Fibroblast of gingiva (primary cell): ENCODE measurements at regions not wholly inside any gene's neighbourhood (a gene's known extent, or its start where the extent isn't known, plus 50 kb on each side); places are given as distances from the start of the nearest gene placed in this dataset.
"Not testable (repeated sequence)": the region's sequence is repeated elsewhere in the genome, so short reads cannot be mapped to it uniquely, and the experiment has no call there.

Experiments
- DNase-seq: peaks from one replicate; pipeline ENCODE4 v3.0.0-alpha.2; 2011; ENCODE audit warnings: low read depth

GRCh38 chr17:31678431-31678830 is 180.6 kb downstream of the COPRS start:
- peak; percentile 56 for DNase-seq

DNA sequence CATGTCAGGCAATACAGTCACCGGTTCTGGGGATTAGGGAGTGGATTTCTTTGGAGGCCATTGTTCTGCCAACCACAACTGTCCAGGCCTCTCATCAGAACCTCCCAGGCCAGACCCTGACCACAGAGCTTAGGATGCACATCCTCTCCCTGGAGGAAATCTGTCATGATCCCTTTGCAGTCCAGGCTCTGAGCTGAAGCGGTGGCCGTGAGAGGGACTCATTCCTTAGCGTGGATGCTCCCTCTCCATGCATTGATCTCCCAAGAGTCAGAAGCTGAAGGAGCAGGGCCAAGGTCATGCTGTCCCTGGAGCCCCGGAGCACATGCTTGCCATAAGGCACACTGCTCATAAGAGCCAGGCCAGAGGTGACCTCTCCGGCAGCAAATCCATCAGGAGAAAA is 181.4 kb downstream of the COPRS start:
- DNase-seq: no peak

DNA sequence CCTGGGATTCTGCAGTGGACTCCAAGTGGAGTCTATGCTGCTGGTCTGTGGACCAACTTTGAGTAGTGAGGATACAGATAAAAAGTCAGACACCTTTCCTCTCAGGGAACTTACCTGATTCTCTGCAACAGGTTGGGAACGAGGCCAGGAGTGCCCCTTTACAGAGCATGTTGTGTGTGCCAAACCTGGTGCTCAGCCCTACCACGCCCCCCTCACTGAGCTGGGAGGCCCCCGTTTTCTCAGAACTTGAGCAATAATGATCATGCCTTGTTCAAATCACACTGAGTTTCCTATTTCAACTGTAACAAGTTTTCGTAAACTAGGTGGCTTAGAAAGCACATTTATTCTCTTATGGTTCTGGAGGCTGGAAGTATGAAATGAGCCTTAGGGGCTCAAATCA is 182.0 kb downstream of the COPRS start:
- no peak for DNase-seq

DNA sequence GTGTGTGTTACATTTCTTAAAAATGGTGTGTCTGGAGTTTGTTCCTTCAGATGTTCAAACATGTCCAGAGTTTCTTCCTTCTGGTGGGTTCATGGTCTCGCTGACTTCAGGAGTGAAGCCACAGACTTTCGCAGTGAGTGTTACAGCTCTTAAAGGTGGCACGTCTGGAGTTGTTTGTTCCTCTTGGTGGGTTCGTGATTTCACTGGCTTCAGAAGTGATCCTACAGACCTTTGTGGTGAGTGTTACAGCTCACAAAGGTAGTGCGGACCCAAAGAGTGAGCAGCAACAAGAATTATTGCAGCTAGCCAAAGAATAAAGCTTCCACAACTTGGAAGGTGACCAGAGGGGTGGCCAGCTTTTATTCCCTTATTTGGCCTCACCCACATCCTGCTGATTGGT is 183.7 kb downstream of the COPRS start:
- DNase-seq: not testable (repeated sequence)

- DNase-seq: peak; percentile 39
Measured at GRCh38 chr17:31674717-31675349, 184.2 kb downstream of the COPRS start.

DNA sequence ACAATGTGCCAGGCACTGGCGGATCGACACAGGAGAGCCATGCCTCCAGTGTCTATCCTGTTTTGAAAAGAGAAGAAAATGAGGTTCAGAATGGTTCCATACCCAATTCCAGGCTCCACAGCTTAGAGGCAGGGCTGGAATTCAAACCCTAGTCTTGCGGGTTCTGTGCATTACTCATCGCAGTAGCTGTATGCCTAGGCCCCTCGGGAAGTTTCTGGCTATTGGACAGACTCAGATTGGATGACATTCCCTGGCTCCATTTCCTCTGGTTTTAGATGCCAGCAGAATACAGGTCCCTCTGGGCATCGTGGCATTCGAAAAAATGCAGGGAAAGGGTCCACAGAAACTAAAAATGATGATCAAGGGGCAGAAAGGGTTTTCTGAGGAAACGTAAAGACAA is 184.7 kb downstream of the COPRS start:
- peak; percentile 85 for DNase-seq

DNA sequence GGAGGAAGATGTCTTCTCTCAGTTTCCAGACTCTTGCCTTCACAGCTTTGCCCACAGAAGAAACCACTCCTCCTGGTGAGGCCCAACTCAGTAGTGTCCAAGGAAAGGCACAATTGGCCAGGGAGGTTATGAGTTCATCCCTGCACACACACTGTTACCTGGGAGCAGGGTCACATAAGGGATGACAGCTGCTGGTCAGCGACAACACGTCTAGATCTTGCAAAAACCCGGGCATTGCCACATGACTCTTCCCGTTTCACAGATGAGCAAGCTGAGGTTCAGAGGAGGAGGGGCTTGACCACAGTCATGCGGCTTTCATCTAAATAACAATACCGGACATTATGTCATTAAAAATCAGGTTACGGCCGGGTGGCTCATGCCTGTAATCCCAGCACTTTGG is 186.0 kb downstream of the COPRS start:
- no peak for DNase-seq

GRCh38 chr17:31672161-31672819 is 186.8 kb downstream of the COPRS start:
- no peak for DNase-seq

DNA sequence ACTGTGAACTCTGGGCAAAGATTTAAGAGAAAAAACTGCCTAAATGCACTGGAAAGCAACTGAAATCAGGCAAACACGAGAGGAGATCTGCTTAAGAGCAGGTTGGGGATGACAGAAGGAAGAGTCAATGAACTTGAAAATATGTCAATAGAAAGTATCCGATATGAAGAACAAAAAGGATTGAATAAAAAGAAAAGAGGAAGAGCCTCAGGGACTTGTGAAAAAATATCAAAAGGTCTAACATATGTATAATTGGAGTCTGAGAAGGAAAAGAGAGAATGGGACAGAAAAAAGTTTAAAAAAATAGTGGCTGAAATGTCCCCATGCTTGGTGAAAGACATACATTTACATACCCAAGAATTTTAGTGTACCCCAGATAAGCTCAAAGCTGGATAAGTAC is 195.5 kb downstream of the COPRS start:
- DNase-seq: no peak

DNA sequence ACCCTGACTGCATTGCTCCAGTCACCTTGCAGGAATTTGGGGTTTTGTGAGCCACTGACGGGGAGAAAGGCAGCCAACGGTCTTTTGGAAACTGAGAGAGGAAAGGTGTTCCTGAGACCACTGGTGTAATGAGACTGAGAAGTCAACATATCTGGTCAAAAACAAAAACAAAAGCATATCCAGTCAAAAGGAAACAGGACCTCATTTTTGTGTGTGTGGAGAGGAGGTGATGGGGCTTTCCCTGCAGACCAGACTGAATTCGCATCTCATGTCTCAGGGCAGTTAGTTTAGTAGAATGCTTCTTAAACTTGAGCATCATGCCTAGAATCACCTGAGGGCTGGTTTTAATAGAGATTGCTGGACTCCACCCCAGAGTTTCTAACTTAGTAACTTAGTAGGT is 198.4 kb downstream of the COPRS start:
- no peak for DNase-seq

GRCh38 chr17:31657876-31658275 is 201.2 kb downstream of the COPRS start:
- DNase-seq: no peak

DNA sequence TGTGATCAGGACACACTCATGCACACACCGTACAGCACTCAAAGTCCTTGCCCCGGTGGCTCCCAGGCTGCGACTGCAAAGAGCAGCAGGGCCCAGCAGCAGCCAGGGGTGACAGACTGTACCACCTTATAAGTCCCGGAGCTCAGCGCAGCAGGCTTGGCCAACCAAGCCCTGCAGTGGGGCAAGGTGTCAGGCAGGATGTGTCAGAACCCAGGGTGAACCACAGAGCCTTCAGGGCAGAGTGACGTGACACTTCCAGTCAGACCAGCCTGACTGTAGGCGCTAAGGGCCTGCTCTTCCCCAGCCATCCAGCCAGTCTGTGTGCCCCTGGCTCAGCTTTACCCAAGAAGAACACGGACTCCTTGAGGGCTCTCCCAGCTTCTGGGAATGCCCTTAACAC is 204.1 kb downstream of the COPRS start:
- no peak for DNase-seq

DNA sequence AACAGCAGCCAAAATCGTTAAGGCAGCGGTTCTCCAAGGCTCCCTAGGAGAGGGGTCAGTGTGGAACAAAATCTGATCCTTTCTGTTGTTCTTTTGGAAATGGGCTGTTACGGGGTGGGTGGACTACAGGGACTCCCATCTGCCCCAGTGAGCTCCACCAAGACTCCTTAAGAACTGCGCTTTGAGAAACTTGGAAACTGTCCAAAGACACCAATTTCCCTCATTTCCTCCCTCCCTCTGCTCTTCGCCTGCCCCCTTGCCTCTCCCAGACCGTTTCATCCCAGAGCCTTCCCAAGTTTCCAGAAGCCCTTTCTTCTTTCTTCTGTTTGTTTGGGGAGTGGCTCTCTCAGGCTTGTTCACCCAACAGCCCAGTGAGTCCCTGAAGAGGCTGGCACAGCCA is 205.4 kb downstream of the COPRS start:
- no peak for DNase-seq

DNA sequence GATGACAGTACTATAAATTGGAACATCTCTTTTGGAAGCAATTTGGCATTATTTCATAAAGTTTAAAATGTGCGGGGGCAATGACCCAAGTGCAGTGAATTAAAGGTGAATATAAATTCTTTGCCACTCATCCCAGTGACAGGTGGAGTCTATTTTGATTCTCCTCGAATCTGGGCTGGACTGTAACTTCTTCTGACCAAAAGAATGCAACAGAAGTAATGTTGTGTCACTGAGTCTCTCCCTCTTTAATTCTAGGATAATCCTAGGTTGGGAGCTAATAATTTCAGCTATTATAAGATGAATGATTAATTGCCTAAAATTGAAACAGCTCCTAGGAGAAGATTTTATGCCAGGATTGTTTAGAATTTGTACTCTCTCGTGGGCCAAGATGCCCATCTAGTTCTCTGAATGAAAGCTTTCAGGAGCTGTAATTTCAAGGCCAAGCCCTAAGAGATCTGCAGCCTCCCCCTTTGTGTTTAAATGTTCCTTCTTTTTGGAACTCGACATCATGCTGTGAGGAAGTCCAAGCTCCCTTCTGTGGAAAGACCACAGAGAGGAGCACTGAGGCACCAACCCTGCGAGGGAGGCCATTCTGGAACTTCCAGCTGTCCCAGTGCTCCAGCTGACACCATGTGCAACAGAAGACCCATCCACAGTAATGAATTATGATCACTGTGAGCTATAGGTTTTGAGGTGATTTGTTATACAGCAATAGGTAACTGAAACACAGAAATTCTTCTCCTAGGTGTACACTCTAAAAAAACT is 208.1 kb downstream of the COPRS start:
- DNase-seq: no peak

DNA sequence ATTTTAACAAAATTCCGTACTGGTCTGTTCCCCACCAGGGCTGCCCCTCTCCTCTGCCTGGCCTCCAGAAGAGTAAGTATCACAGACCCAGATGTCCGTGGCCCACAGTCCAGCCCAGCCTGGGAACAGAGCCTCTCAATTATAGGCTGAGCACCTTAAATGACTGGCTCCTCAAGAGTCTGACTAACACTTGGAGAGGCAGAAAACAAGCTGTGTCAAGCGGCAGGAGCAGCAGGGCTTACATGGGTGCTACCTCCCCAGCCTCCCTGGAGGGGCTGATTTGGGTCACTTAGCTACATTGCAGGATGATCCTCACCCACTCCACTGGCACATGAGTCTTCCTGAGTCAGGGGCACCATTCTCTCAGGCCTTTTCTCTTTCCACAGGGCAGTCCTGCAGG is 209.7 kb downstream of the COPRS start:
- no peak for DNase-seq

- DNase-seq: no peak
Measured at GRCh38 chr17:31647661-31648060, 211.4 kb downstream of the COPRS start.

DNA sequence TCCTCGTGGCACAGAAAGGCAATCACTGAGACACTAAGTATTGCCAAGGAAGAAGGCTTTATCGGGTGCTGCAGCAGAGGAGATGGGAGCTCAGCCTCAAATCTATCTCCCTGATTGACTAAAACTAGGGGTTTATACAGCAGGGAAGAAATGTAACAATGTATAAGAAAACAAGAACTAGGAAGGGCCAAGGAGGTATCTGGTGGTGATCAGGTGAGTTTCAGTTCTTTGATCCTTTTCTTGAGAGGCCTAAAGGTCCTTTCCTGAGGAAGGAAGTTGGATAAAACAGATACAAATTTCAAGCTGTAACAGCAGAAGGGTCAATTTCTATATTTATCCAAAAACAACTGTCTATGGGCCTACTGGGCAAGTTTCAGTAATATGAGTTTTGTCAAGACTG is 212.4 kb downstream of the COPRS start:
- DNase-seq: no peak

- no peak for DNase-seq
Measured at GRCh38 chr17:31645351-31645750, 213.7 kb downstream of the COPRS start.

DNA sequence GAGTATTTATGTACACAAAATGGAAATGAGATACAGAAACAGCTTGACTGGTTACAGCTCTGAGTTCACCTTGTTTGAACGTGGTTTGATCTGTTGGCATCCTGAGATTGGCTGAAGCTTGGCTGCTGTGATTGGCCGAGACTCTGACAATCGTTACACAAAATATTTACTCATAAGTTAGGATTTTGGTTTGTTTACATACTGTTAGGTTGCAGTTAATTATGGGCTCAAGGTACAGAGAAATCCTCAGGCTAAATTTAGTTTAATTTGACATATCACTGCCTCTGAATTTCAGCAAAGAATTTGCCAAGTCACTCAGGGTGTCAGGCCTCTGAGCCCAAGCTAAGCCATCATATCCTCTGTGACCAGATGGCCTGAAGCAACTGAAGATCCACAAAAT is 227.3 kb downstream of the COPRS start:
- peak; percentile 66 for DNase-seq

DNA sequence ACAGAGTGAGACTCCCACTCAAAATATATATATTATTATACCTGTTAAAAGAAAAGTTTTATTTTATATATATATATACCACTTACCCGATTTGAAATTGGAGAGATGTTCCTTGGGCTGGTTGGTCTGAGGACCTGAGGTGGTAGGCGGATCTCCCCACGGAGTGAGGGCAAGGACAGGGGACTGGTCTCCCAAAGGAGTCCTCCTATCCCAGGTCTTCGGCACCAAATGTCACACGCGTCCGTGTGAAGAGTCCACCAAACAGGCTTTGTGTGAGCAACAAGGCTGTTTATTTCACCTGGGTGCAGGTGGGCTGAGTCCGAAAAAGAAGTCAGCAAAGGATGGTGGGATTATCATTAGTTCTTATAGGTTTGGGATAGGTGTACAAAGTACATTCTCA is 228.2 kb downstream of the COPRS start:
- not testable (repeated sequence) for DNase-seq

GRCh38 chr17:31629696-31630470 is 229.2 kb downstream of the COPRS start:
- peak; percentile 97 for DNase-seq

DNA sequence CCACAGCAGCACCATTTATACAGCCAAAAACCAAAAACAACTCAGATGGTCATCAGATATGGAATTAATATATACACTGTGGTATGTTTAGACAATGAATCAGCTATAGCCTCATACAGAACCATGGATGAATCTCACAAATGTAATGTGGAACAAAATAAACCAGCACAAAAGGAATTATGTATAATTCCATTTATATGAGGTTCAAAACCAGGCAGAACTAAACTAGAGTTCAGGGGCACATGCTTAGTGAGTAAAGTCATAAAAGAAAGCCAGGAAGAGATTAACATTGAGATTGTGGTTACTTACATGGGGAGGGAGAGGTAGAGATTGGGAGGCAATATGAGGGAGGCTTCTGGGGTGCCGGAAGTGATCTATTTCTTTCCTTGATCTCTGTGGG is 231.1 kb downstream of the COPRS start:
- DNase-seq: peak; percentile 55

- no peak for DNase-seq
Measured at GRCh38 chr17:31623990-31624389, 232.5 kb downstream of the RAB11FIP4 start.
